Common myeloid progenitor, CD34-positive (primary cell): ENCODE measurements at regions not wholly inside any gene's neighbourhood (a gene's known extent, or its start where the extent isn't known, plus 50 kb on each side); places are given as distances from the start of the nearest gene placed in this dataset.
"Not testable (repeated sequence)": the region's sequence is repeated elsewhere in the genome, so short reads cannot be mapped to it uniquely, and the experiment has no call there.

Experiments
- CTCF ChIA-PET: fragments of 350-600 bp; sonication (Branson Sonifier 250); formaldehyde crosslinking; loops from one replicate; lab custom pipeline; 2021; ENCODE audit warnings: antibody characterized with exemption; lab: Charles Lee
- POLR2A ChIA-PET: fragments of 350-600 bp; sonication (Branson Sonifier 250); formaldehyde crosslinking; loops from one replicate; lab custom pipeline; 2021; ENCODE audit warnings: antibody characterized with exemption; lab: Charles Lee
- DNase-seq, 3 donors: peaks; one replicate each; pipeline versions ENCODE4 v3.0.0 to v3.0.0-alpha.2; 2013
- H3K27ac ChIP-seq, 2 experiments: 1 replicate in 1 of 2; 2 replicates in 1 of 2; pipeline ENCODE4 v1.7.0; 2013; ENCODE audit warnings: inconsistent platforms in 2 of 2, low read length in 2 of 2, mild to moderate bottlenecking in 2 of 2, low read depth in 1 of 2, moderate library complexity in 1 of 2; ENCODE audit not compliant: severe bottlenecking in 2 of 2, insufficient read depth in 1 of 2, poor library complexity in 1 of 2
- H3K27me3 ChIP-seq, 5 experiments: replicated peaks in 2 of 5; 1 replicate in 3 of 5; 2 replicates in 2 of 5; pipeline versions ENCODE4 v1.6.1 to v1.7.0; 2013; ENCODE audit warnings: low read length in 4 of 5, mild to moderate bottlenecking in 2 of 5, moderate library complexity in 2 of 5, inconsistent platforms in 1 of 5; ENCODE audit not compliant: insufficient read depth in 5 of 5, control insufficient read depth in 4 of 5
- H3K36me3 ChIP-seq, 4 experiments: 1 replicate in 2 of 4; 2 replicates in 2 of 4; pipeline versions ENCODE4 v1.6.1 to v1.7.0; 2013; ENCODE audit warnings: low read length in 3 of 4, control low read depth in 1 of 4, mild to moderate bottlenecking in 1 of 4; ENCODE audit not compliant: control insufficient read depth in 4 of 4, insufficient read depth in 4 of 4
- H3K4me1 ChIP-seq, 4 experiments: 1 replicate in 3 of 4; 2 replicates in 1 of 4; pipeline versions ENCODE4 v1.6.1 to v1.7.1; 2013; ENCODE audit warnings: low read length in 3 of 4, mild to moderate bottlenecking in 3 of 4, control low read depth in 1 of 4, inconsistent platforms in 1 of 4, moderate library complexity in 1 of 4; ENCODE audit not compliant: control insufficient read depth in 4 of 4, insufficient read depth in 4 of 4; ENCODE audit errors: control extremely low read depth in 1 of 4
- H3K4me3 ChIP-seq, 7 experiments: 1 replicate in 4 of 7; 2 replicates in 3 of 7; pipeline versions ENCODE4 v1.5.1 to v1.7.0; 2013; ENCODE audit warnings: mild to moderate bottlenecking in 7 of 7, low read length in 6 of 7, moderate library complexity in 6 of 7, inconsistent platforms in 2 of 7, low read depth in 2 of 7, control low read depth in 1 of 7; ENCODE audit not compliant: insufficient read depth in 4 of 7, control insufficient read depth in 1 of 7; ENCODE audit errors: extremely low read depth in 1 of 7
- H3K9me3 ChIP-seq, 5 experiments: 1 replicate in 4 of 5; 2 replicates in 1 of 5; pipeline versions ENCODE4 v1.6.1 to v1.7.1; 2013; ENCODE audit warnings: low read length in 4 of 5, mild to moderate bottlenecking in 2 of 5, inconsistent platforms in 1 of 5, low read depth in 1 of 5, moderate library complexity in 1 of 5; ENCODE audit not compliant: control insufficient read depth in 4 of 5, insufficient read depth in 2 of 5; ENCODE audit errors: control extremely low read depth in 1 of 5
- WGBS: methylation state at CpG from one replicate; pipeline ENCODE4 v1.1.5; 2013; ENCODE audit not compliant: insufficient coverage; 5-methylcytosine and 5-hydroxymethylcytosine counted together

- no CpG with 5 or more reads among the region's 1 CpG for WGBS
- ChIA-PET CTCF (no interaction called here), POLR2A (no interaction called here)
- Histone ChIP-seq H3K4me3 (no peak overlapping the region), H3K36me3 (no peaks in the 10 kb centered on the region), H3K27me3 (no peaks in the 10 kb centered on the region), H3K4me1 (no peaks in the 10 kb centered on the region), H3K27ac (no peak overlapping the region), H3K9me3 (no peaks in the 10 kb centered on the region)
- no peak for DNase-seq
Measured at GRCh38 chr2:77649856-77650255, 127.7 kb upstream of the LRRTM4 start.

GRCh38 chr2:77652499-77652898 lies 130.3 kb upstream of the LRRTM4 start:
- ChIA-PET POLR2A (no interaction called here), CTCF (no interaction called here)
- H3K4me1 ChIP-seq = no peaks in the 10 kb centered on the region
- no peak overlapping the region for H3K27ac ChIP-seq
- no peak for DNase-seq
- H3K36me3 ChIP-seq = no peaks in the 10 kb centered on the region
- H3K4me3 ChIP-seq = no peak overlapping the region
- H3K9me3 ChIP-seq = no peaks in the 10 kb centered on the region
- 100% methylated on average over 2 of the region's 2 CpGs for WGBS
- no peaks in the 10 kb centered on the region for H3K27me3 ChIP-seq

GRCh38 chr2:77664491-77664890 lies 142.3 kb upstream of the LRRTM4 start:
- H3K4me3 ChIP-seq = no peak overlapping the region
- H3K27me3 ChIP-seq = no peaks in the 10 kb centered on the region
- no peaks in the 10 kb centered on the region for H3K9me3 ChIP-seq
- ChIA-PET CTCF (no interaction called here), POLR2A (no interaction called here)
- H3K4me1 ChIP-seq = no peaks in the 10 kb centered on the region
- no peak overlapping the region for H3K27ac ChIP-seq
- DNase-seq = no peak
- no CpG with 5 or more reads among the region's 2 CpGs for whole genome bisulfite sequencing
- no peaks in the 10 kb centered on the region for H3K36me3 ChIP-seq

- Histone ChIP-seq H3K9me3 (no peaks in the 10 kb centered on the region), H3K4me3 (no peak overlapping the region), H3K4me1 (no peaks in the 10 kb centered on the region), H3K27me3 (no peaks in the 10 kb centered on the region), H3K36me3 (no peaks in the 10 kb centered on the region), H3K27ac (no peak overlapping the region)
- DNase-seq = no peak
- CTCF ChIA-PET = no interaction called here
- 89% methylated on average over 1 of the region's 7 CpGs for WGBS
- POLR2A ChIA-PET = no interaction called here
Measured at GRCh38 chr2:77666251-77666980, 144.2 kb upstream of the LRRTM4 start.

DNA sequence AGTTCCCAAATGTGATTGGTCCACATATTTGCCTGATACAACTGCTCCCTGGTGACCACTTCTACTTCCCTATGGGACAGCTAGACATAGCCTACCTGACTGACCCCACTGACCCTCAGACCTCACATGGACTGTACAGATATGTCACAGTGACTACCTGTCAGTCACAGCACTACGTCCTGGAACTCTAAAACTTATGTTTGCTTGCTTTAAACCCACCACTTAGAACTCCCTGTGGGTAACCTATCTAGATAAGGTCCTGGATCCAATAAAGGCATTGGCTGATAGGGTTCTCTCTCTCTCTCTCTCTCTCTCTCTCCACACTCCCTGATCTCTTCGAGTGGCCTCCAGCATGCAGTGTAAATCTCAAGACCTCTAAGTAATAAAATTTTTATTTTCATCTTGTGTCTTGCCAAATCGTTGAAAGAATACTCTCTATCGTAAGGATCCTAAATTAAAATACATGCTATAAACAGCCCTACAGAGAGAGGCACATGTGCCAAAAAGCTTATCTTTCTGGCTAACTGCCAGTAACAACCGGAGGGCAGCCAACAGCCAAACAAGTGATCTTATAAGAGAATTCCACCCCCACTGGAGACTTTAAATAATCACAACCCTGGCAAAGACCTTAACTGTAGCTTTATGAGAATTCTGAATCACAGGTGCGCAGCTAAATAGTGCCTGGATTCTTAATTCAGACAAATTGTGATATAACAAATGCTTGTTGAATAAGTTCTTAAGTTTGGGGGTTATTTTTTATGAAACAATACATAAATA lies 162.6 kb upstream of the LRRTM4 start:
- H3K4me3 ChIP-seq, H3K27me3 ChIP-seq, H3K9me3 ChIP-seq, POLR2A ChIA-PET, H3K36me3 ChIP-seq, CTCF ChIA-PET, H3K27ac ChIP-seq, DNase-seq, H3K4me1 ChIP-seq: not testable (repeated sequence)
- 85% methylated on average over 2 of the region's 6 CpGs for WGBS

- Histone ChIP-seq H3K9me3 (no peaks in the 10 kb centered on the region), H3K36me3 (no peaks in the 10 kb centered on the region), H3K4me1 (no peaks in the 10 kb centered on the region), H3K27ac (no peak overlapping the region), H3K4me3 (no peak overlapping the region), H3K27me3 (no peaks in the 10 kb centered on the region)
- ChIA-PET CTCF (no interaction called here), POLR2A (no interaction called here)
- WGBS = 100% methylated on average over 1 of the region's 1 CpG
- DNase-seq = no peak
Measured at GRCh38 chr2:77712601-77713000, 190.4 kb upstream of the LRRTM4 start.

DNA sequence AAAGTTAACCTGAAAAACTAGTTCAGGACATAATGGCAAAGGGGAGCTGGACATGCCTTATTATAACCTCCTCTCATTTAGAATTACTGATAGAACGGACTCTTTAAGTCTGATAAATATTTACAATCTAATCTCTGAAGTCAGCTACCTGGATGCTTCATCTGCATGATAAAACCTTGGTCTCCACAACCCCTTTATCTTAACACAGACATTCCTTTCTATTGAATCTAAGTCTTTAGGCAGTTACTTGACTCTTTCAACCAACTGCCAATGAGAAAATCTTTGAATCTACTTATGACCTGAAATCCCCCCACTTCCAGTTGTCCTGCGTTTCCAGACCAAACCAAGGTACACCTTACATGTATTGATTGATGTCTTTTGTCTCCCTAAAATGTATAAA lies 191.2 kb upstream of the LRRTM4 start:
- ChIA-PET POLR2A (no interaction called here), CTCF (no interaction called here)
- Histone ChIP-seq H3K36me3 (no peaks in the 10 kb centered on the region), H3K9me3 (no peaks in the 10 kb centered on the region), H3K27ac (no peak overlapping the region), H3K4me1 (no peaks in the 10 kb centered on the region), H3K4me3 (no peak overlapping the region), H3K27me3 (no peaks in the 10 kb centered on the region)
- no peak for DNase-seq
- WGBS = 83% methylated on average over 1 of the region's 2 CpGs
